ENCODE measurements at regions not wholly inside any gene's neighbourhood (a gene's known extent, or its start where the extent isn't known, plus 50 kb on each side); places are given as distances from the start of the nearest gene placed in this dataset.

DNA sequence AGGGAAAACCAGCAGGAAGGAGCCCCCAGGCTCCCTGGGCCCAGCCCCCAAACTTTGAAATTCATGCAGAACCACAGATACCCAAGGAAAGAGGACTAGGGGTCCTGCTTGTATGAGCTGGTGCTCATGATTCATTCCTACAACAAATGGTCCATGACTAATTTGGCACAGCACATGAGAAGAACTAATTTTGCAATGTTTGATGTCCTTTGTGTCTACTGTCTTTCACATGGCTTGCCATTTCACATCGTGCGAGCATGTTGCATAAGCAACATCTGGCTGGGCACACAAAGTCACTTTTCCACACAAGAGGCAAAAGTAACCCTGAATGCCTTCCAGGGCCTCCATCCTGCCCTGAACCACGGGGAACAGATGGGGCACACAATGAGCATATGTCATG lies 149.6 kb upstream of the APCDD1 start:
- DNase-seq (ENCODE audit: low read depth, low spot score) = no peak
- Histone ChIP-seq H3K36me3 (ENCODE audit: control insufficient read depth, insufficient read depth, low read length) (no peaks in the 10 kb centered on the region), H3K27me3 (ENCODE audit: control insufficient read depth, insufficient read depth, low read length) (peaks cover 10% of the 10 kb centered on the region), H3K4me3 (ENCODE audit: low read depth in 2 of 2, low read length in 2 of 2) (no peak overlapping the region), H3K9me3 (ENCODE audit: control insufficient read depth, insufficient read depth, low read depth, low read length) (no peaks in the 10 kb centered on the region), H3K27ac (ENCODE audit: low read length) (no peak overlapping the region), H3K4me1 (ENCODE audit: control insufficient read depth, insufficient read depth, low read length) (no peaks in the 10 kb centered on the region)
- no peak for ATAC-seq
- in situ Hi-C loops (cut with HindIII; ENCODE audit: low pct_unique_long_range_greater_than_20kb, low sequenced_read_pairs) = no loop called here
- POLR2A ChIA-PET = interaction anchor here (0.6 kb wide), 1 partner anchor 16 kb away, joined by 3 read pairs; no protein-coding TSS in a partner anchor
- TF ChIP-seq SIN3A (IDR thresholded peaks at IDR 0.05; ENCODE audit: borderline replicate concordance, insufficient read depth, low read depth, low read length) (no peak), POLR2AphosphoS5 (IDR thresholded peaks at IDR 0.05; ENCODE audit: low read depth, low read length) (no peak), TCF7L2 (IDR thresholded peaks at IDR 0.05; ENCODE audit: low read depth, low read length) (no peak)
- TF ChIP-seq, protein P1, sequence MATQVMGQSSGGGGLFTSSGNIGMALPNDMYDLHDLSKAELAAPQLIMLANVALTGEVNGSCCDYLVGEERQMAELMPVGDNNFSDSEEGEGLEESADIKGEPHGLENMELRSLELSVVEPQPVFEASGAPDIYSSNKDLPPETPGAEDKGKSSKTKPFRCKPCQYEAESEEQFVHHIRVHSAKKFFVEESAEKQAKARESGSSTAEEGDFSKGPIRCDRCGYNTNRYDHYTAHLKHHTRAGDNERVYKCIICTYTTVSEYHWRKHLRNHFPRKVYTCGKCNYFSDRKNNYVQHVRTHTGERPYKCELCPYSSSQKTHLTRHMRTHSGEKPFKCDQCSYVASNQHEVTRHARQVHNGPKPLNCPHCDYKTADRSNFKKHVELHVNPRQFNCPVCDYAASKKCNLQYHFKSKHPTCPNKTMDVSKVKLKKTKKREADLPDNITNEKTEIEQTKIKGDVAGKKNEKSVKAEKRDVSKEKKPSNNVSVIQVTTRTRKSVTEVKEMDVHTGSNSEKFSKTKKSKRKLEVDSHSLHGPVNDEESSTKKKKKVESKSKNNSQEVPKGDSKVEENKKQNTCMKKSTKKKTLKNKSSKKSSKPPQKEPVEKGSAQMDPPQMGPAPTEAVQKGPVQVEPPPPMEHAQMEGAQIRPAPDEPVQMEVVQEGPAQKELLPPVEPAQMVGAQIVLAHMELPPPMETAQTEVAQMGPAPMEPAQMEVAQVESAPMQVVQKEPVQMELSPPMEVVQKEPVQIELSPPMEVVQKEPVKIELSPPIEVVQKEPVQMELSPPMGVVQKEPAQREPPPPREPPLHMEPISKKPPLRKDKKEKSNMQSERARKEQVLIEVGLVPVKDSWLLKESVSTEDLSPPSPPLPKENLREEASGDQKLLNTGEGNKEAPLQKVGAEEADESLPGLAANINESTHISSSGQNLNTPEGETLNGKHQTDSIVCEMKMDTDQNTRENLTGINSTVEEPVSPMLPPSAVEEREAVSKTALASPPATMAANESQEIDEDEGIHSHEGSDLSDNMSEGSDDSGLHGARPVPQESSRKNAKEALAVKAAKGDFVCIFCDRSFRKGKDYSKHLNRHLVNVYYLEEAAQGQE (IDR thresholded peaks at IDR 0.05; ENCODE audit: insufficient read depth in 1 of 2, low read depth in 2 of 2, low read length in 1 of 2) = no peak
- TF ChIP-seq, protein P2, sequence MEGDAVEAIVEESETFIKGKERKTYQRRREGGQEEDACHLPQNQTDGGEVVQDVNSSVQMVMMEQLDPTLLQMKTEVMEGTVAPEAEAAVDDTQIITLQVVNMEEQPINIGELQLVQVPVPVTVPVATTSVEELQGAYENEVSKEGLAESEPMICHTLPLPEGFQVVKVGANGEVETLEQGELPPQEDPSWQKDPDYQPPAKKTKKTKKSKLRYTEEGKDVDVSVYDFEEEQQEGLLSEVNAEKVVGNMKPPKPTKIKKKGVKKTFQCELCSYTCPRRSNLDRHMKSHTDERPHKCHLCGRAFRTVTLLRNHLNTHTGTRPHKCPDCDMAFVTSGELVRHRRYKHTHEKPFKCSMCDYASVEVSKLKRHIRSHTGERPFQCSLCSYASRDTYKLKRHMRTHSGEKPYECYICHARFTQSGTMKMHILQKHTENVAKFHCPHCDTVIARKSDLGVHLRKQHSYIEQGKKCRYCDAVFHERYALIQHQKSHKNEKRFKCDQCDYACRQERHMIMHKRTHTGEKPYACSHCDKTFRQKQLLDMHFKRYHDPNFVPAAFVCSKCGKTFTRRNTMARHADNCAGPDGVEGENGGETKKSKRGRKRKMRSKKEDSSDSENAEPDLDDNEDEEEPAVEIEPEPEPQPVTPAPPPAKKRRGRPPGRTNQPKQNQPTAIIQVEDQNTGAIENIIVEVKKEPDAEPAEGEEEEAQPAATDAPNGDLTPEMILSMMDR (IDR thresholded peaks at IDR 0.05) = no peak
- CTCF ChIA-PET = no interaction called here
- BruUV-seq (replicated peaks) = no TSS peak
- intact Hi-C loops (cut with micrococcal nuclease; ENCODE audit: unreplicated experiment) = no loop called here

DNA sequence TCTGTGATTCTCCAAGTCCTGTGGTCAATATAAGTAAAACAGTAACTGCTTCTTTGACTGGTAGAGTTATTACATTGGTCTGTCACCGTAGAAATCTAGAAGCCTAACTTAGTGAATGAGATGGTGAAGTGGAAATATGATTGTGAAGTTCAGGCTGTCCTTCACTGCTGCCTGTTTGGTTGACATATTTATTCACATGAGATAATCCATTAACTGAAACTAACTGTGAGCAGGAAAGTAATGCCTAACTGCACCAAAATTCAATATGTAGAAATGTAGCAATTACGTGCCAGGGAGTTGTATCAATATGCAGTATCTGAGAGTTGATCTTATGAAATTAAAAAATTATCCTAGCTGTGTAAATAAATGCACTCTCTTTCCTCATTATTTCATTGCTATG lies 147.7 kb upstream of the APCDD1 start:
- ChIA-PET POLR2A (no interaction called here), CTCF (no interaction called here)
- Histone ChIP-seq H3K27me3 (ENCODE audit: control insufficient read depth, insufficient read depth, low read length) (peaks cover 8% of the 10 kb centered on the region), H3K27ac (ENCODE audit: low read length) (no peak overlapping the region), H3K4me3 (ENCODE audit: low read depth in 2 of 2, low read length in 2 of 2) (no peak overlapping the region), H3K9me3 (ENCODE audit: control insufficient read depth, insufficient read depth, low read depth, low read length) (no peaks in the 10 kb centered on the region), H3K36me3 (ENCODE audit: control insufficient read depth, insufficient read depth, low read length) (no peaks in the 10 kb centered on the region), H3K4me1 (ENCODE audit: control insufficient read depth, insufficient read depth, low read length) (no peaks in the 10 kb centered on the region)
- ATAC-seq (no peak), DNase-seq (ENCODE audit: low read depth, low spot score) (no peak)
- intact Hi-C loops (cut with micrococcal nuclease; ENCODE audit: unreplicated experiment) (no loop called here), in situ Hi-C loops (cut with HindIII; ENCODE audit: low pct_unique_long_range_greater_than_20kb, low sequenced_read_pairs) (no loop called here)
- BruUV-seq (replicated peaks) = no TSS peak
- TF ChIP-seq, protein P1 (IDR thresholded peaks at IDR 0.05; ENCODE audit: insufficient read depth in 1 of 2, low read depth in 2 of 2, low read length in 1 of 2) = no peak
- TF ChIP-seq, protein P2 (IDR thresholded peaks at IDR 0.05) = no peak
- TF ChIP-seq POLR2AphosphoS5 (IDR thresholded peaks at IDR 0.05; ENCODE audit: low read depth, low read length) = no peak
- TF ChIP-seq TCF7L2 (IDR thresholded peaks at IDR 0.05; ENCODE audit: low read depth, low read length) = no peak
- no peak for TF ChIP-seq SIN3A (IDR thresholded peaks at IDR 0.05; ENCODE audit: borderline replicate concordance, insufficient read depth, low read depth, low read length)

Measured in Panc1 (cell line).